ENCODE measurements at regions not wholly inside any gene's neighbourhood (a gene's known extent, or its start where the extent isn't known, plus 50 kb on each side); places are given as distances from the start of the nearest gene placed in this dataset.

DNA sequence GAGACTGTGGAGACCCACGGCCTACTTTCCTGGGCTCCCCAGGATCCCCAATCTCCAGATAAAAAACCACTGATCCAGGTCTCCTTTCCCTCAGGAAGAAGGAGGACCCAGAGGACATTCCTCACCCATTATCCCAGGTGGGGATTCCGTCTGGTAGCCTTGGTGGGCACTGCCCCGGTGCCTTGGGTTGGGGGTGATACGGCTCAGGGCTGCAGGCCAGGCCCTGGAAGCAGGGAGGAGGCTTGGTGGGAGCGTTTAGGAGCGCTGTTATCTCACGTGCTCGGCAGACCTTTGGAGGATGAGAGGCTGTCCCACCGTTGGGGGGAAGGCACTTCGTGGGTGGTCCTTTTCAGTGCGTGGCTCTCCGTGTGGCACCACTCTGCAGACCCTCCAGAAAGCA is 926.3 kb downstream of the BRD1 start:
- Histone ChIP-seq H3K4me3 (no peak overlapping the region), H3K9me3 (no peaks in the 10 kb centered on the region), H3K27ac (no peak overlapping the region), H3K4me1 (ENCODE audit: control insufficient read depth in 1 of 2, low read depth in 2 of 2) (no peaks in the 10 kb centered on the region), H3K27me3 (replicated peaks; ENCODE audit: insufficient read depth) (no peaks in the 10 kb centered on the region), H3K36me3 (no peaks in the 10 kb centered on the region)
- ATAC-seq (ENCODE audit: insufficient number of reproducible peaks, low FRiP score, low read depth) (no peak), DNase-seq (ENCODE audit: low spot score) (no peak)
- TF ChIP-seq, protein P1, sequence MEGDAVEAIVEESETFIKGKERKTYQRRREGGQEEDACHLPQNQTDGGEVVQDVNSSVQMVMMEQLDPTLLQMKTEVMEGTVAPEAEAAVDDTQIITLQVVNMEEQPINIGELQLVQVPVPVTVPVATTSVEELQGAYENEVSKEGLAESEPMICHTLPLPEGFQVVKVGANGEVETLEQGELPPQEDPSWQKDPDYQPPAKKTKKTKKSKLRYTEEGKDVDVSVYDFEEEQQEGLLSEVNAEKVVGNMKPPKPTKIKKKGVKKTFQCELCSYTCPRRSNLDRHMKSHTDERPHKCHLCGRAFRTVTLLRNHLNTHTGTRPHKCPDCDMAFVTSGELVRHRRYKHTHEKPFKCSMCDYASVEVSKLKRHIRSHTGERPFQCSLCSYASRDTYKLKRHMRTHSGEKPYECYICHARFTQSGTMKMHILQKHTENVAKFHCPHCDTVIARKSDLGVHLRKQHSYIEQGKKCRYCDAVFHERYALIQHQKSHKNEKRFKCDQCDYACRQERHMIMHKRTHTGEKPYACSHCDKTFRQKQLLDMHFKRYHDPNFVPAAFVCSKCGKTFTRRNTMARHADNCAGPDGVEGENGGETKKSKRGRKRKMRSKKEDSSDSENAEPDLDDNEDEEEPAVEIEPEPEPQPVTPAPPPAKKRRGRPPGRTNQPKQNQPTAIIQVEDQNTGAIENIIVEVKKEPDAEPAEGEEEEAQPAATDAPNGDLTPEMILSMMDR (IDR thresholded peaks at IDR 0.05) = no peak

DNA sequence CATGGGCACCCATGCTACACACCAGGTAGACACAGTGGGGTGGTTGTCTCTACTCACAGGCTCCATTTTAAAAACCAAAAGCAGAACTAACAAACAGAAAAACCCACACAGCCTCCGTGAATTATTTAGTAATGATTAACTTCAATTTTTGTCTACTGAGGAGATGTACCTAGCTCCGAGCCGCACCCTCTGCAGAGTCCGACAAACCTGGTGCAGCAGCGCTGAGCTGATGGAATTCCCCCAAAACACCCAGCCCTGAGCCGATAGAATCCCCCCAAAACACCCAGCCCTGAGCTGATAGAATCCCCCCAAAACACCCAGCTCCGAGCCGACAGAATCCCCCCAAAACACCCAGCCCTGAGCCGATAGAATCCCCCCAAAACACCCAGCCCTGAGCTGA is 927.0 kb downstream of the BRD1 start:
- Histone ChIP-seq H3K9me3 (no peaks in the 10 kb centered on the region), H3K36me3 (no peaks in the 10 kb centered on the region), H3K27ac (no peak overlapping the region), H3K27me3 (replicated peaks; ENCODE audit: insufficient read depth) (no peaks in the 10 kb centered on the region), H3K4me1 (ENCODE audit: control insufficient read depth in 1 of 2, low read depth in 2 of 2) (no peaks in the 10 kb centered on the region), H3K4me3 (no peak overlapping the region)
- ATAC-seq (ENCODE audit: insufficient number of reproducible peaks, low FRiP score, low read depth) (no peak), DNase-seq (ENCODE audit: low spot score) (no peak)
- TF ChIP-seq, protein P1 (IDR thresholded peaks at IDR 0.05) = no peak

DNA sequence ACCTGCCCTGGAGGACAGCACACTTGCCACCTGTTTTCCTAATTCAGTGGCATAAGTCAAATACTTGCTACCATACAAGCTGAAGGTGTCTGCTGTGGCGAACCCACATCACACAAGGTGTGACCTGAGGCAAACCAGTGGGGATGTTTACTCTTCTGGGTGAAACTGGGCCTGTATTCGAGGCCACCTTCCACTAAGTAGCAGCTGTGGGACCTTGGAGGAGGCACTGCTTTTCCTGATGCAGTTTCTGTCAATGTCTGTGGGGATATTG is 927.4 kb downstream of the BRD1 start:
- DNase-seq (ENCODE audit: low spot score) (no peak), ATAC-seq (ENCODE audit: insufficient number of reproducible peaks, low FRiP score, low read depth) (no peak)
- no peaks in the 10 kb centered on the region for H3K36me3 ChIP-seq
- H3K4me3 ChIP-seq = no peak overlapping the region
- no peaks in the 10 kb centered on the region for H3K9me3 ChIP-seq
- TF ChIP-seq, protein P1 (IDR thresholded peaks at IDR 0.05) = no peak
- no peaks in the 10 kb centered on the region for H3K27me3 ChIP-seq (replicated peaks; ENCODE audit: insufficient read depth)
- H3K27ac ChIP-seq = no peak overlapping the region
- no peaks in the 10 kb centered on the region for H3K4me1 ChIP-seq (ENCODE audit: control insufficient read depth in 1 of 2, low read depth in 2 of 2)

DNA sequence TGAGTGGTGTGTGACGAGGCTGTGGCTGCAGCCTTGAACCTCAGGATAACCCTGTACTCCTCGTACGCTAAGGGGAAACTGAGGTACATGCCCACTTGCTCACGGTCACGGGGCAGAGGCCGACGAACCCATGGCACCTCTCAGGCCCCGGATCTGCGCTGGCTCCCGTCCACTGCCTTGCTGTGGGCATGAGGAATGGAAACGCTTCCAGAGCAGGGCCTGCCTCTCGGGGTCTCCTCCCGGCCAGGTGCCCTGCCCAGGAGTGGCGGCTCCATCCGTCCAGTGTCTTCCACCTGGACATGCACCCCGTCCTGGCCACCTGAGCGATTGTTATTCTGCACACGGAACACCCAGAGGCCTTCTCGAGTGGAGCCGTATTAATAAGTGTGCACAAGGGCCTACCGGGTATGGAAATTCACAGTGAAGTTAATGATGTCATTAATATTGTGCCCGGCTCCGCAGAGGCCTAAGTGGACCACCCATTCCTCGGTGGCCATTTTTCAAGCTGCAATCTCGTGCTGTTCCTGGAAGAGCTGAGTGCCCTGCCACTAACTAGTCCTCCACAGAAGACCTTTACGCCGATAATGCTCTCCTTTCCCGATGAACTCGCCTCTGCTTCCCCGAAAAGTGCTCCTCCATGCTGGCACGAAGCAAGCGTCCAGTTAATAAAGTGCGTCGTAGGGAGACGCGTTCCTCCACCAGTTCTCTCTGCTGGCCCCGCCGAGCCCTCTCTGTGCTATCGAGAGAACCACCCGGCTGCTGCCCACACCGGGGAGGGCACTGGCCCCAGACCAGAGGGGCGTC is 927.9 kb downstream of the BRD1 start:
- Histone ChIP-seq H3K4me1 (ENCODE audit: control insufficient read depth in 1 of 2, low read depth in 2 of 2) (no peaks in the 10 kb centered on the region), H3K27ac (no peak overlapping the region), H3K9me3 (no peaks in the 10 kb centered on the region), H3K36me3 (no peaks in the 10 kb centered on the region), H3K27me3 (replicated peaks; ENCODE audit: insufficient read depth) (no peaks in the 10 kb centered on the region), H3K4me3 (no peak overlapping the region)
- TF ChIP-seq, protein P1 (IDR thresholded peaks at IDR 0.05) = no peak
- ATAC-seq (ENCODE audit: insufficient number of reproducible peaks, low FRiP score, low read depth) (no peak), DNase-seq (ENCODE audit: low spot score) (no peak)

DNA sequence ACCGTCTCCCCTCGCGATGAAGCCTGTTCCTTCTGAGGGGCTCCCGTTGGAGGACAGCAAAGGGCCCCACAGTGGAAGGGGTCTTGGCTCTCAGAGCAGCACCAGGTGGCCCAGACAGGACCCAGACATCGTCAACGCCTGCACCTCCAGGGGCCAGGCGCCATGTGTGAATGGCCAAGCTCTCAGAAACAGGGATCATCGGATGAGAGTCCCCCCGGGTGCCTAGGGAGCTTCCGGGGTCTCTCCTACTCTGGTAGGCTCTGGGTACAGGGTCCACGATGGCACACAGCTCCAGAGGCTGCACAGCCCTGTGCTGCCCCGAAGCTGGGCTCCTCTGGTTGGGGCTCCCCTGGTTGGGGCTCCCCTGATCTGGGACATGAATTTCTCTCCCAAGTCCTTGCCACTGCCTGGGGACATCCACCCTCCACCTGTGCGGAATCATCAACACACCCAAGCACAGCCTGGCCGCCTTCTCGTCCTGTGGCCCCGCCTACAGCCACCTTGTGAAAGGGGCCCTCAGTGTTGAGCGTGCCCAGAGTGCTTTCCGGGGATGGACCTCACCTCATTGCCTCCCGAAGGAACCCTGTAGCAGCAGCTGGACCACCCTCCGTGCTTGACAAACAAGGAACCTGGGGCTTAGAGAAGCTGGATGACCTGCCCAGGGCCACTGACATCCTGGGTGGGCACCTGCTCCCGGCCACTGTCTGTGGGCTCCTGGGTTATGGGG is 929.0 kb downstream of the BRD1 start:
- Histone ChIP-seq H3K9me3 (no peaks in the 10 kb centered on the region), H3K36me3 (no peaks in the 10 kb centered on the region), H3K4me3 (no peak overlapping the region), H3K27me3 (replicated peaks; ENCODE audit: insufficient read depth) (no peaks in the 10 kb centered on the region), H3K27ac (no peak overlapping the region), H3K4me1 (ENCODE audit: control insufficient read depth in 1 of 2, low read depth in 2 of 2) (no peaks in the 10 kb centered on the region)
- DNase-seq (ENCODE audit: low spot score) (no peak), ATAC-seq (ENCODE audit: insufficient number of reproducible peaks, low FRiP score, low read depth) (no peak)
- TF ChIP-seq, protein P1 (IDR thresholded peaks at IDR 0.05) = no peak
